GM23338 (cell line): ENCODE measurements at regions not wholly inside any gene's neighbourhood (a gene's known extent, or its start where the extent isn't known, plus 50 kb on each side); places are given as distances from the start of the nearest gene placed in this dataset.

Source experiments
- ATAC-seq: fragments of 200-7000 bp; cut with Tn5 transposase; 3 replicates; pipeline ENCODE4 v1.9.1; 2020
- DNase-seq: peaks from one replicate; pipeline ENCODE4 v3.0.0-alpha.2; 2015; ENCODE audit warnings: low spot score
- H2AFZ ChIP-seq: fragments of 200-600 bp; sonication (generic); 2 replicates; pipeline ENCODE4 v1.8.0; 2016; ENCODE audit warnings: antibody characterized with exemption, mild to moderate bottlenecking, moderate library complexity
- H3F3A ChIP-seq: fragments of 200-600 bp; sonication (generic); replicated peaks from 2 replicates; pipeline ENCODE4 v1.8.0; 2017; ENCODE audit warnings: antibody characterized with exemption, mixed run types, low read depth
- H3K27ac ChIP-seq: fragments of 200-600 bp; sonication (generic); 2 replicates; pipeline ENCODE4 v1.6.1; 2016; ENCODE audit warnings: low read depth
- H3K27me3 ChIP-seq: fragments of 200-600 bp; sonication (generic); 2 replicates; pipeline ENCODE4 v1.8.0; 2016; ENCODE audit warnings: mild to moderate bottlenecking, mixed run types, moderate library complexity; ENCODE audit not compliant: insufficient read depth
- H3K36me3 ChIP-seq: fragments of 200-600 bp; sonication (generic); 2 replicates; pipeline ENCODE4 v1.8.0; 2016; ENCODE audit warnings: mild to moderate bottlenecking; ENCODE audit not compliant: insufficient read depth
- H3K4me1 ChIP-seq: fragments of 200-600 bp; sonication (generic); 2 replicates; pipeline ENCODE4 v1.8.0; 2016; ENCODE audit warnings: mild to moderate bottlenecking, moderate library complexity; ENCODE audit not compliant: insufficient read depth
- H3K4me2 ChIP-seq: fragments of 200-600 bp; sonication (generic); 2 replicates; pipeline ENCODE4 v1.7.1; 2017; ENCODE audit warnings: mixed run types
- H3K4me3 ChIP-seq: fragments of 200-600 bp; sonication (generic); 2 replicates; pipeline ENCODE4 v1.6.1; 2016; ENCODE audit warnings: mixed run types
- H3K79me2 ChIP-seq: fragments of 200-600 bp; sonication (generic); replicated peaks from 2 replicates; pipeline ENCODE4 v1.8.0; 2017; ENCODE audit warnings: mild to moderate bottlenecking; ENCODE audit not compliant: insufficient read depth
- H3K9me2 ChIP-seq: fragments of 200-600 bp; sonication (generic); 2 replicates; pipeline ENCODE4 v1.8.0; 2017; ENCODE audit not compliant: insufficient read depth
- H4K20me1 ChIP-seq: fragments of 200-600 bp; sonication (generic); replicated peaks from 2 replicates; pipeline ENCODE4 v1.8.0; 2017; ENCODE audit warnings: mild to moderate bottlenecking; ENCODE audit not compliant: insufficient read depth
- H3K27ac Mint-ChIP-seq: 2 replicates; pipeline ENCODE4 v1.8.0; 2020; ENCODE audit warnings: inconsistent platforms, mild to moderate bottlenecking, moderate library complexity, mixed read lengths
- H3K27me3 Mint-ChIP-seq: 3 replicates; pipeline ENCODE4 v1.8.0; 2022; ENCODE audit warnings: low read depth, mild to moderate bottlenecking, moderate library complexity, mixed read lengths, inconsistent platforms; ENCODE audit not compliant: insufficient read depth, poor library complexity
- H3K36me3 Mint-ChIP-seq: 3 replicates; pipeline ENCODE4 v1.8.0; 2021; ENCODE audit warnings: low read depth, mild to moderate bottlenecking, inconsistent platforms, moderate library complexity, mixed read lengths
- H3K4me1 Mint-ChIP-seq: 3 replicates; pipeline ENCODE4 v1.8.0; 2020; ENCODE audit warnings: mild to moderate bottlenecking, inconsistent platforms, mixed read lengths
- H3K4me3 Mint-ChIP-seq: 3 replicates; pipeline ENCODE4 v1.8.0; 2021; ENCODE audit warnings: moderate library complexity, mild to moderate bottlenecking, inconsistent platforms, mixed read lengths
- H3K9me3 Mint-ChIP-seq: 3 replicates; pipeline ENCODE4 v1.8.0; 2020; ENCODE audit warnings: moderate library complexity, mild to moderate bottlenecking, inconsistent platforms, mixed read lengths
- CREB1 ChIP-seq: fragments of 250-450 bp; sonication (Bioruptor Pico); IDR thresholded peaks from 2 replicates; pipeline ENCODE4 v1.5.0; 2020; ENCODE audit warnings: low read depth, mild to moderate bottlenecking, moderate library complexity
- EZH2 ChIP-seq: fragments of 200-600 bp; sonication (generic); IDR thresholded peaks from one replicate; pipeline ENCODE4 v1.8.0; 2017; ENCODE audit warnings: antibody characterized with exemption, mild to moderate bottlenecking, low read depth; ENCODE audit not compliant: unreplicated experiment
- EZH2phosphoT487 ChIP-seq: fragments of 200-600 bp; sonication (generic); IDR thresholded peaks from one replicate; pipeline ENCODE4 v1.8.1; 2018; ENCODE audit warnings: antibody characterized with exemption; ENCODE audit not compliant: unreplicated experiment
- JUNB ChIP-seq: IDR thresholded peaks from one replicate; pipeline ENCODE4 v1.6.1; 2016; ENCODE audit warnings: antibody characterized with exemption; ENCODE audit not compliant: unreplicated experiment
- NANOG ChIP-seq: IDR thresholded peaks from 2 replicates; pipeline ENCODE4 v1.6.1; 2016; ENCODE audit warnings: antibody characterized with exemption, borderline replicate concordance
- POLR2AphosphoS5 ChIP-seq: IDR thresholded peaks from 2 replicates; pipeline ENCODE4 v1.6.1; 2016; ENCODE audit warnings: antibody characterized with exemption, low read depth
- REST ChIP-seq: IDR thresholded peaks from one replicate; pipeline ENCODE4 v1.6.1; 2018; ENCODE audit warnings: antibody characterized with exemption; ENCODE audit not compliant: unreplicated experiment
- STAT1 ChIP-seq: IDR thresholded peaks from one replicate; pipeline ENCODE4 v1.6.1; 2016; ENCODE audit warnings: antibody characterized with exemption; ENCODE audit not compliant: unreplicated experiment
- ZNF114 ChIP-seq: fragments of 250-450 bp; sonication (Bioruptor Pico); IDR thresholded peaks from 2 replicates; pipeline ENCODE4 v1.5.0; 2020; ENCODE audit warnings: mild to moderate bottlenecking, moderate library complexity
- ZNF331 ChIP-seq: fragments of 250-450 bp; sonication (Bioruptor Pico); IDR thresholded peaks from 2 replicates; pipeline ENCODE4 v1.5.0; 2020; ENCODE audit warnings: low read depth, mild to moderate bottlenecking, moderate library complexity
- ZNF462 ChIP-seq: fragments of 250-450 bp; sonication (Bioruptor Pico); IDR thresholded peaks from 2 replicates; pipeline ENCODE4 v1.5.0; 2020; ENCODE audit warnings: mild to moderate bottlenecking, moderate library complexity
- TF ChIP-seq, protein P1 (sequence below): IDR thresholded peaks from 2 replicates; pipeline ENCODE4 v1.6.1; 2016; ENCODE audit warnings: antibody characterized with exemption
- TF ChIP-seq, protein P2 (sequence below), 2 experiments: fragments of 200-600 bp in 1 of 2; sonication (generic) in 1 of 2; conservative IDR thresholded peaks; 2 replicates each; pipeline versions ENCODE4 v1.5.1 to v1.6.1; 2016 to 2017; ENCODE audit warnings: antibody characterized with exemption in 2 of 2, low read depth in 2 of 2, mild to moderate bottlenecking in 2 of 2, moderate library complexity in 1 of 2

DNA sequence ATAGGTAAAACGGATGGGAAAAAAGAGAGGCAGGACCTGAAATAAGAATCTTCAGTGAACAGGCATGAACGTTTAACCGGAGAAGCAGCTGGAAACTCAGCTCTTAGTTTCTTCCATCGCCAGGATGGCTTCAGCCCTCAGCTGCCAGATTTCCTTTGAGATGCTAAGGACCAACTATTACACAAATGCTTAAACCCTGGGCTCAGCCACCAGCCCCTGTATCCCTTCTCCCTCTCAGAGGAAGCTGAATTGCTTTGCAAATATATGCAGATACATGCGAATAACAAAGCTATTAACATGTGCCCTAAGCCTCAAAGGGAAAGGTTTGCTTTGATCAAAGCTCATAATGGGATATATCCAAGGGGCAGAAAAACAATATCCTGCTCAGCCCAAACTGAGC lies 515.1 kb downstream of the OMA1 start:
- Histone ChIP-seq H4K20me1 (no peaks in the 10 kb centered on the region), H3K4me2 (peak overlapping the region; percentile 64), H3K4me1 (peaks cover 48% of the 10 kb centered on the region), H3K79me2 (no peaks in the 10 kb centered on the region), H2AFZ (no peak overlapping the region), H3K27me3 (no peaks in the 10 kb centered on the region), H3K36me3 (no peaks in the 10 kb centered on the region), H3K4me3 (peak overlapping the region; percentile 24; the same call in 1 of the 2 replicates), H3K27ac (peak overlapping the region; percentile 95), H3F3A (peaks cover 25% of the 10 kb centered on the region), H3K9me2 (no peaks in the 10 kb centered on the region; the same call in 1 of the 2 replicates)
- H3K27me3 Mint-ChIP-seq, result peaks cover 5% of the 10 kb centered on the region
- TF ChIP-seq, protein P1, sequence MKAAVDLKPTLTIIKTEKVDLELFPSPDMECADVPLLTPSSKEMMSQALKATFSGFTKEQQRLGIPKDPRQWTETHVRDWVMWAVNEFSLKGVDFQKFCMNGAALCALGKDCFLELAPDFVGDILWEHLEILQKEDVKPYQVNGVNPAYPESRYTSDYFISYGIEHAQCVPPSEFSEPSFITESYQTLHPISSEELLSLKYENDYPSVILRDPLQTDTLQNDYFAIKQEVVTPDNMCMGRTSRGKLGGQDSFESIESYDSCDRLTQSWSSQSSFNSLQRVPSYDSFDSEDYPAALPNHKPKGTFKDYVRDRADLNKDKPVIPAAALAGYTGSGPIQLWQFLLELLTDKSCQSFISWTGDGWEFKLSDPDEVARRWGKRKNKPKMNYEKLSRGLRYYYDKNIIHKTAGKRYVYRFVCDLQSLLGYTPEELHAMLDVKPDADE, result peak; percentile 40; the same call in 1 of the 2 replicates
- TF ChIP-seq REST (no peak), ZNF331 (CRISPR knock-in tag) (no peak), STAT1 (no peak), ZNF114 (CRISPR knock-in tag) (no peak), POLR2AphosphoS5 (no peak), EZH2phosphoT487 (no peak), NANOG (peak; percentile 85; the same call in 1 of the 2 replicates), JUNB (no peak), ZNF462 (peak; percentile 93), EZH2 (no peak), CREB1 (CRISPR knock-in tag) (0 out of 2 replicates have a peak, but pooled peaks have one; percentile 16)
- TF ChIP-seq, protein P2, sequence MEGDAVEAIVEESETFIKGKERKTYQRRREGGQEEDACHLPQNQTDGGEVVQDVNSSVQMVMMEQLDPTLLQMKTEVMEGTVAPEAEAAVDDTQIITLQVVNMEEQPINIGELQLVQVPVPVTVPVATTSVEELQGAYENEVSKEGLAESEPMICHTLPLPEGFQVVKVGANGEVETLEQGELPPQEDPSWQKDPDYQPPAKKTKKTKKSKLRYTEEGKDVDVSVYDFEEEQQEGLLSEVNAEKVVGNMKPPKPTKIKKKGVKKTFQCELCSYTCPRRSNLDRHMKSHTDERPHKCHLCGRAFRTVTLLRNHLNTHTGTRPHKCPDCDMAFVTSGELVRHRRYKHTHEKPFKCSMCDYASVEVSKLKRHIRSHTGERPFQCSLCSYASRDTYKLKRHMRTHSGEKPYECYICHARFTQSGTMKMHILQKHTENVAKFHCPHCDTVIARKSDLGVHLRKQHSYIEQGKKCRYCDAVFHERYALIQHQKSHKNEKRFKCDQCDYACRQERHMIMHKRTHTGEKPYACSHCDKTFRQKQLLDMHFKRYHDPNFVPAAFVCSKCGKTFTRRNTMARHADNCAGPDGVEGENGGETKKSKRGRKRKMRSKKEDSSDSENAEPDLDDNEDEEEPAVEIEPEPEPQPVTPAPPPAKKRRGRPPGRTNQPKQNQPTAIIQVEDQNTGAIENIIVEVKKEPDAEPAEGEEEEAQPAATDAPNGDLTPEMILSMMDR (conservative IDR thresholded peaks at IDR 0.05; ENCODE audit: low read depth in 2 of 2), result no peak
- H3K4me3 Mint-ChIP-seq, result peak overlapping the region; percentile 13
- H3K4me1 Mint-ChIP-seq, result peaks cover 55% of the 10 kb centered on the region
- peak; percentile 90 for ATAC-seq
- H3K36me3 Mint-ChIP-seq, result peaks cover 3% of the 10 kb centered on the region; the same call in 1 of the 3 replicates
- H3K27ac Mint-ChIP-seq, result peak overlapping the region; percentile 92
- DNase-seq, result peak; percentile 83
- H3K9me3 Mint-ChIP-seq, result no peaks in the 10 kb centered on the region
